ENCODE measurements at regions not wholly inside any gene's neighbourhood (a gene's known extent, or its start where the extent isn't known, plus 50 kb on each side); places are given as distances from the start of the nearest gene placed in this dataset.

GRCh38 chr6:19327661-19328060 lies 509.5 kb upstream of the ID4 start:
- DNase-seq (ENCODE audit: low read depth), result no peak
- TF ChIP-seq MYC (IDR thresholded peaks at IDR 0.05; ENCODE audit: low read depth, low read length), result no peak
- TF ChIP-seq, protein P1, sequence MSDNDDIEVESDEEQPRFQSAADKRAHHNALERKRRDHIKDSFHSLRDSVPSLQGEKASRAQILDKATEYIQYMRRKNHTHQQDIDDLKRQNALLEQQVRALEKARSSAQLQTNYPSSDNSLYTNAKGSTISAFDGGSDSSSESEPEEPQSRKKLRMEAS (IDR thresholded peaks at IDR 0.05; ENCODE audit: low read depth, low read length), result no peak
- TF ChIP-seq CTCF (IDR thresholded peaks at IDR 0.05; ENCODE audit: low read depth, low read length), result no peak
- TF ChIP-seq POLR2A (IDR thresholded peaks at IDR 0.05; ENCODE audit: extremely low read depth, insufficient read length), result no peak
- H3K4me3 ChIP-seq (ENCODE audit: low read depth, low read length), result no peak overlapping the region

DNA sequence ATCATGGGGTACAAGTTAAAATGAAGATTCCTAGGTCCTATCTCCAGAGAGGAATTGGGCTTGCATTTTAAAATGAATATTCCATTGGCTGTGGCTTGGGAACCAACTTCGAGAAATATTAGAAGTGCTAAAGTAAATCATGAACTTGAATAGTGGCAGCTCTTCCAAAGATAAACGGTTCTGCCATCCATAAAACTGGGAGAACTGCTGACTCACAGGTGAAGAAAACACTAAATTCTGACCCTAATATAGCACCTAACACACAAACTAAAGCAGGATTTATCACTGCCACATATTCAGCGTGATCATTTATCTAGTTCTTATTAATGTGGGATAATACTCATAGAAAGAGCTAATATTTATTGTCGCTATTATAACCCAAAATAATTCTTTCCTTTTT lies 508.1 kb upstream of the ID4 start:
- H3K4me3 ChIP-seq (ENCODE audit: low read depth, low read length), result no peak overlapping the region
- TF ChIP-seq, protein P1 (IDR thresholded peaks at IDR 0.05; ENCODE audit: low read depth, low read length), result no peak
- TF ChIP-seq CTCF (IDR thresholded peaks at IDR 0.05; ENCODE audit: low read depth, low read length) (no peak), POLR2A (IDR thresholded peaks at IDR 0.05; ENCODE audit: extremely low read depth, insufficient read length) (no peak)
- DNase-seq (ENCODE audit: low read depth), result no peak

- H3K4me3 ChIP-seq (ENCODE audit: low read depth, low read length), result no peak overlapping the region
- no peak for DNase-seq (ENCODE audit: low read depth)
- TF ChIP-seq MYC (IDR thresholded peaks at IDR 0.05; ENCODE audit: low read depth, low read length) (no peak), POLR2A (IDR thresholded peaks at IDR 0.05; ENCODE audit: extremely low read depth, insufficient read length) (no peak), CTCF (IDR thresholded peaks at IDR 0.05; ENCODE audit: low read depth, low read length) (no peak)
- TF ChIP-seq, protein P1 (IDR thresholded peaks at IDR 0.05; ENCODE audit: low read depth, low read length), result no peak
Observed at GRCh38 chr6:19331089-19331488, 506.1 kb upstream of the ID4 start.

- no peak overlapping the region for H3K4me3 ChIP-seq (ENCODE audit: low read depth, low read length)
- no peak for DNase-seq (ENCODE audit: low read depth)
- no peak for TF ChIP-seq POLR2A (IDR thresholded peaks at IDR 0.05; ENCODE audit: extremely low read depth, insufficient read length)
- TF ChIP-seq, protein P1 (IDR thresholded peaks at IDR 0.05; ENCODE audit: low read depth, low read length), result no peak
- no peak for TF ChIP-seq MYC (IDR thresholded peaks at IDR 0.05; ENCODE audit: low read depth, low read length)
- TF ChIP-seq CTCF (IDR thresholded peaks at IDR 0.05; ENCODE audit: low read depth, low read length), result no peak
Observed at GRCh38 chr6:19332806-19333460, 504.2 kb upstream of the ID4 start.

DNA sequence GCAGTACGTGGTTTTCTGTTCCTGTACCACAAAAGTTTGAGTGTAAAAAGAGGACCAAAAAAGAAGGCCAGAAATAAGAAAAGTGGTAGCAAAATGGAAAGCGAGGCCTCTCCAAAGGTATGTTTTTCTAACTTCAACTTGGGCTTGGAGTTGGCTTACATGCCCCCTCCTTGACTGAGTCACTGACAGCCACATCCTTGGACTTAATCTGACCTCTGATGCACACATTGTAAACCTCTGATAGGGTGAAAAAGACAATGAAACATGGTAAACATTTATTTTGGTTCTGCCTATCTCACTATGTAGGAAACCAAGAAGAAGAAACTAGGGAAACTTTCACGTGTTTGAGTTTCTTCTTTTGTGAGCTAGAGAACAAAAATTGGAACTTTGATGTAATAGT lies 503.2 kb upstream of the ID4 start:
- no peak for DNase-seq (ENCODE audit: low read depth)
- TF ChIP-seq CTCF (IDR thresholded peaks at IDR 0.05; ENCODE audit: low read depth, low read length), result no peak
- no peak for TF ChIP-seq POLR2A (IDR thresholded peaks at IDR 0.05; ENCODE audit: extremely low read depth, insufficient read length)
- no peak for TF ChIP-seq MYC (IDR thresholded peaks at IDR 0.05; ENCODE audit: low read depth, low read length)
- TF ChIP-seq, protein P1 (IDR thresholded peaks at IDR 0.05; ENCODE audit: low read depth, low read length), result no peak
- no peak overlapping the region for H3K4me3 ChIP-seq (ENCODE audit: low read depth, low read length)
